Neuronal stem cell (in vitro differentiated cells): ENCODE measurements at regions not wholly inside any gene's neighbourhood (a gene's known extent, or its start where the extent isn't known, plus 50 kb on each side); places are given as distances from the start of the nearest gene placed in this dataset.
"Not testable (repeated sequence)": the region's sequence is repeated elsewhere in the genome, so short reads cannot be mapped to it uniquely, and the experiment has no call there.

ENCODE experiments used
- DNase-seq: peaks from one replicate; pipeline ENCODE4 v3.0.0-alpha.2; 2013; ENCODE audit warnings: low spot score
- H2AFZ ChIP-seq: one replicate; pipeline ENCODE4 v1.6.1; 2013; ENCODE audit warnings: mild to moderate bottlenecking, low read length, inconsistent platforms
- H2AK5ac ChIP-seq: 2 replicates; pipeline ENCODE4 v1.6.1; 2013; ENCODE audit warnings: low read depth, mild to moderate bottlenecking, inconsistent platforms, low read length, moderate library complexity, mixed read lengths
- H2BK120ac ChIP-seq: 2 replicates; pipeline ENCODE4 v1.6.1; 2013; ENCODE audit warnings: low read depth, mild to moderate bottlenecking, inconsistent platforms, low read length, moderate library complexity, mixed read lengths
- H2BK12ac ChIP-seq: one replicate; pipeline ENCODE4 v1.6.1; 2013; ENCODE audit warnings: low read length, inconsistent platforms
- H2BK15ac ChIP-seq: 2 replicates; pipeline ENCODE4 v1.6.1; 2013; ENCODE audit warnings: mild to moderate bottlenecking, low read length, inconsistent platforms, mixed read lengths
- H2BK5ac ChIP-seq: one replicate; pipeline ENCODE4 v1.6.1; 2013; ENCODE audit warnings: inconsistent platforms, mild to moderate bottlenecking, low read length, moderate library complexity
- H3K14ac ChIP-seq: one replicate; pipeline ENCODE4 v1.6.1; 2013; ENCODE audit warnings: low read length, inconsistent platforms
- H3K18ac ChIP-seq: 2 replicates; pipeline ENCODE4 v1.6.1; 2013; ENCODE audit warnings: low read length, inconsistent platforms
- H3K23ac ChIP-seq: 2 replicates; pipeline ENCODE4 v1.6.1; 2013; ENCODE audit warnings: low read depth, mild to moderate bottlenecking, mixed read lengths, low read length, inconsistent platforms; ENCODE audit not compliant: poor library complexity
- H3K27ac ChIP-seq: replicated peaks from 3 replicates; pipeline ENCODE4 v1.5.1; 2013; ENCODE audit warnings: low read length, inconsistent platforms
- H3K27me3 ChIP-seq, 3 experiments: 2 replicates each; pipeline ENCODE4 v1.6.1; 2013; ENCODE audit warnings: low read length in 3 of 3, mild to moderate bottlenecking in 2 of 3, inconsistent platforms in 1 of 3, low read depth in 1 of 3, mixed read lengths in 1 of 3, moderate library complexity in 1 of 3; ENCODE audit not compliant: control insufficient read depth in 3 of 3, insufficient read depth in 3 of 3
- H3K36me3 ChIP-seq, 2 donors: replicated peaks in 1 of 2; 2 replicates each; pipeline ENCODE4 v1.6.1; 2013; ENCODE audit warnings: low read length in 2 of 2; ENCODE audit not compliant: control insufficient read depth in 2 of 2, insufficient read depth in 2 of 2
- H3K4ac ChIP-seq: 2 replicates; pipeline ENCODE4 v1.6.1; 2013; ENCODE audit warnings: inconsistent platforms, mild to moderate bottlenecking, low read length, moderate library complexity
- H3K4me1 ChIP-seq, 2 donors: 1 replicate in 1 of 2; 2 replicates in 1 of 2; pipeline ENCODE4 v1.6.1; 2013; ENCODE audit warnings: low read length in 2 of 2, low read depth in 1 of 2; ENCODE audit not compliant: control insufficient read depth in 2 of 2, insufficient read depth in 1 of 2
- H3K4me2 ChIP-seq: one replicate; pipeline ENCODE4 v1.6.1; 2013; ENCODE audit warnings: mild to moderate bottlenecking, low read length, inconsistent platforms; ENCODE audit not compliant: insufficient read depth, poor library complexity, severe bottlenecking
- H3K4me3 ChIP-seq, 2 donors: 2 replicates each; pipeline ENCODE4 v1.5.1; 2013; ENCODE audit warnings: low read length in 2 of 2, mild to moderate bottlenecking in 2 of 2, inconsistent platforms in 1 of 2, moderate library complexity in 1 of 2
- H3K79me1 ChIP-seq: one replicate; pipeline ENCODE4 v1.6.1; 2013; ENCODE audit warnings: low read depth, mild to moderate bottlenecking, inconsistent platforms, low read length, moderate library complexity
- H3K9ac ChIP-seq: one replicate; pipeline ENCODE4 v1.6.1; 2013; ENCODE audit warnings: mild to moderate bottlenecking, low read depth, low read length, inconsistent platforms; ENCODE audit not compliant: poor library complexity
- H3K9me3 ChIP-seq, 2 donors: replicated peaks in 1 of 2; 2 replicates each; pipeline versions ENCODE3 to v1.6.1; 2013; ENCODE audit warnings: low read length in 2 of 2, mild to moderate bottlenecking in 2 of 2, inconsistent platforms in 1 of 2, low read depth in 1 of 2, mixed read lengths in 1 of 2, moderate library complexity in 1 of 2; ENCODE audit not compliant: control insufficient read depth in 2 of 2, insufficient read depth in 1 of 2
- H4K8ac ChIP-seq: one replicate; pipeline ENCODE4 v1.6.1; 2013; ENCODE audit warnings: low read depth, mild to moderate bottlenecking, inconsistent platforms, low read length, moderate library complexity
- H4K91ac ChIP-seq: one replicate; pipeline ENCODE4 v1.6.1; 2013; ENCODE audit warnings: low read length, low read depth, mild to moderate bottlenecking, inconsistent platforms; ENCODE audit not compliant: poor library complexity
- whole genome bisulfite sequencing, 2 donors: extraction: QIAGEN DNeasy Blood & Tissue Kit; methylation state at CpG; one replicate each; pipeline ENCODE4 v1.1.7; 2013; ENCODE audit warnings: missing lambda C conversion rate in 2 of 2, mixed read lengths in 1 of 2; ENCODE audit not compliant: insufficient read length in 2 of 2, insufficient replicate concordance in 1 of 2; ENCODE audit errors: extremely low coverage in 2 of 2; 5-methylcytosine and 5-hydroxymethylcytosine counted together

GRCh38 chr2:177001334-177001733 lies 211.3 kb upstream of the HNRNPA3 start:
- Histone ChIP-seq H3K4me2 (no peak overlapping the region), H3K4me1 (no peaks in the 10 kb centered on the region), H3K9ac (no peak overlapping the region), H3K79me1 (no peaks in the 10 kb centered on the region), H3K23ac (no peak overlapping the region), H4K91ac (no peak overlapping the region), H3K27me3 (no peaks in the 10 kb centered on the region), H3K4ac (no peak overlapping the region), H4K8ac (no peak overlapping the region), H2BK120ac (no peak overlapping the region), H3K14ac (no peak overlapping the region), H2BK5ac (no peak overlapping the region), H2BK12ac (no peak overlapping the region), H3K36me3 (no peaks in the 10 kb centered on the region), H2BK15ac (no peak overlapping the region), H3K9me3 (no peaks in the 10 kb centered on the region), H3K18ac (peak overlapping the region; percentile 21), H3K27ac (no peak overlapping the region), H2AFZ (no peak overlapping the region), H2AK5ac (no peak overlapping the region), H3K4me3 (no peak overlapping the region)
- DNase-seq: no peak
- WGBS, 2 donors: no CpG with 5 or more reads among the region's 2 CpGs

- Histone ChIP-seq H3K4me2 (no peak overlapping the region), H2BK120ac (no peak overlapping the region), H3K27ac (no peak overlapping the region), H2BK15ac (no peak overlapping the region), H4K8ac (no peak overlapping the region), H3K4ac (no peak overlapping the region), H2BK5ac (no peak overlapping the region), H3K4me3 (no peak overlapping the region), H3K36me3 (no peaks in the 10 kb centered on the region), H3K18ac (no peak overlapping the region), H2BK12ac (no peak overlapping the region), H4K91ac (no peak overlapping the region), H2AK5ac (no peak overlapping the region), H3K23ac (no peak overlapping the region), H3K27me3 (no peaks in the 10 kb centered on the region), H3K9me3 (no peaks in the 10 kb centered on the region), H3K79me1 (no peaks in the 10 kb centered on the region), H3K4me1 (no peaks in the 10 kb centered on the region), H3K14ac (no peak overlapping the region), H2AFZ (no peak overlapping the region), H3K9ac (no peak overlapping the region)
- no peak for DNase-seq
- no CpG with 5 or more reads among the region's 3 CpGs for WGBS, 2 donors
Measured at GRCh38 chr2:177002983-177003382, 209.6 kb upstream of the HNRNPA3 start.

GRCh38 chr2:177007726-177008125 lies 204.9 kb upstream of the HNRNPA3 start:
- DNase-seq, H3K36me3 ChIP-seq, H3K4me2 ChIP-seq, H4K91ac ChIP-seq, H3K79me1 ChIP-seq, H3K4ac ChIP-seq, H3K4me1 ChIP-seq, H3K9ac ChIP-seq, H3K18ac ChIP-seq, H2BK12ac ChIP-seq, H3K4me3 ChIP-seq, H3K23ac ChIP-seq, H3K9me3 ChIP-seq, H3K14ac ChIP-seq, H2BK120ac ChIP-seq, H2AK5ac ChIP-seq, H4K8ac ChIP-seq, H2BK15ac ChIP-seq, H2AFZ ChIP-seq, H3K27me3 ChIP-seq, H3K27ac ChIP-seq, H2BK5ac ChIP-seq: not testable (repeated sequence)
- no CpG with 5 or more reads among the region's 28 CpGs for WGBS, 2 donors

DNA sequence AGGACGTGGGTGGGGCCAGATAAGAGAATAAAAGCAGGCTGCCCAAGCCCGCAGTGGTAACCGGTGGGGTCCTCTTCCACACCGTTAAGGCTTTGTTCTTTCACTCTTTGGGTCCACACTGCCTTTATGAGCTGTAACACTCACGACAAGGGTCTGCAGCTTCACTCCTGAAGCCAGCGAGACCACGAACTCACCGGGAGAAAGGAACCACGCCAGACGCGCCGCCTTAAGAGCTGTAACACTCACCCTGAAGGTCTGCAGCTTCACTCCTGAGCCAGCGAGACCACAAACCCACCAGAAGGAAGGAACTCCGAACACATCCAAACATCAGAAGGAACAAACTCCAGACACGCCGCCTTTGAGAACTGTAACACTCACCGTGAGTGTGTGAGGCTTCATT lies 203.9 kb upstream of the HNRNPA3 start:
- not testable (repeated sequence) for H2BK12ac ChIP-seq, DNase-seq, H2BK5ac ChIP-seq, H3K4me2 ChIP-seq, H2AFZ ChIP-seq, H3K4me3 ChIP-seq, H2AK5ac ChIP-seq, H3K23ac ChIP-seq, H3K9ac ChIP-seq, H3K4me1 ChIP-seq, H2BK15ac ChIP-seq, H2BK120ac ChIP-seq, H3K4ac ChIP-seq, H4K8ac ChIP-seq, H3K9me3 ChIP-seq, H3K14ac ChIP-seq, H3K27me3 ChIP-seq, H3K36me3 ChIP-seq, H3K27ac ChIP-seq, H3K18ac ChIP-seq, H3K79me1 ChIP-seq, H4K91ac ChIP-seq
- no CpG with 5 or more reads among the region's 17 CpGs for WGBS, 2 donors
